K562 (cell line): ENCODE measurements at regions not wholly inside any gene's neighbourhood (a gene's known extent, or its start where the extent isn't known, plus 50 kb on each side); places are given as distances from the start of the nearest gene placed in this dataset.

Experiments used
- ATAC-seq: fragments of 200-7000 bp; cut with Tn5 transposase; 3 replicates; pipeline ENCODE4 v1.9.1; 2020; ENCODE audit warnings: moderate library complexity
- BruUV-seq: library from RNA; stranded (reverse); fragments of 400-500 nt; replicated peaks from 2 replicates; lab custom pipeline; 2021; lab: Mats Ljungman, UMichigan
- CTCF ChIA-PET: fragments of 300-600 bp; formaldehyde crosslinking; extraction: SDS; loops from one replicate; lab custom pipeline; 2021; ENCODE audit warnings: low intra/inter-chr PET ratio; lab: Yijun Ruan, JAX
- POLR2A ChIA-PET: fragments of 300-600, 350-650 bp; sonication (Branson Sonifier 250); formaldehyde crosslinking; extraction: SDS; loops from one replicate; lab custom pipeline; 2021; ENCODE audit warnings: antibody characterized with exemption, inconsistent platforms; lab: Yijun Ruan, JAX
- DNase-seq, 4 experiments: peaks; one replicate each; pipeline versions ENCODE4 v3.0.0 to v3.0.0-alpha.2; 2011 to 2018; ENCODE audit warnings: low spot score in 3 of 4, mixed read lengths in 3 of 4; ENCODE audit errors: extremely low read depth in 1 of 4
- FAIRE-seq: peaks from 2 replicates; lab custom pipeline; 2011; peaks lifted over from hg19 to GRCh38; lab: Jason Lieb, UNC
- H2AFZ ChIP-seq: 2 replicates; pipeline ENCODE4 v1.6.0; 2011; ENCODE audit warnings: low read depth, low read length, control low read depth, inconsistent platforms
- H3K27ac ChIP-seq: fragments of 200-600 bp; 3 replicates; pipeline ENCODE4 v1.8.0; 2011; ENCODE audit warnings: low read depth, mild to moderate bottlenecking, control low read depth, inconsistent platforms, low read length, moderate library complexity, mixed read lengths; ENCODE audit errors: extremely low read depth
- H3K27me3 ChIP-seq, 2 experiments: fragments of 300-600 bp in 1 of 2; 2 replicates in 1 of 2; 3 replicates in 1 of 2; pipeline versions ENCODE4 v1.6.0 to v1.8.0; 2011; ENCODE audit warnings: inconsistent platforms in 2 of 2, low read length in 2 of 2, mild to moderate bottlenecking in 1 of 2, mixed read lengths in 1 of 2, moderate library complexity in 1 of 2; ENCODE audit not compliant: control insufficient read depth in 2 of 2, insufficient read depth in 2 of 2
- H3K36me3 ChIP-seq: fragments of 300-600 bp; 3 replicates; pipeline ENCODE4 v1.8.0; 2011; ENCODE audit warnings: mild to moderate bottlenecking, low read length, inconsistent platforms; ENCODE audit not compliant: control insufficient read depth, insufficient read depth
- H3K4me1 ChIP-seq, 2 experiments: fragments of 200-600 bp in 1 of 2; replicated peaks in 1 of 2; 2 replicates in 1 of 2; 3 replicates in 1 of 2; pipeline versions ENCODE4 v1.5.1 to v1.8.0; 2011; ENCODE audit warnings: inconsistent platforms in 2 of 2, low read length in 2 of 2, mild to moderate bottlenecking in 1 of 2, mixed read lengths in 1 of 2, moderate library complexity in 1 of 2; ENCODE audit not compliant: control insufficient read depth in 2 of 2, insufficient read depth in 2 of 2
- H3K4me2 ChIP-seq: 2 replicates; pipeline ENCODE4 v1.6.1; 2011; ENCODE audit warnings: low read length, control low read depth, inconsistent platforms, mixed read lengths; ENCODE audit not compliant: insufficient read depth
- H3K4me3 ChIP-seq: fragments of 200-600 bp; sonication (generic), shearing (Covaris generic); 2 replicates; pipeline ENCODE4 v1.5.1; 2016; ENCODE audit warnings: control low read depth, inconsistent platforms
- H3K79me2 ChIP-seq: fragments of 200-600 bp; 3 replicates; pipeline ENCODE4 v1.8.0; 2011; ENCODE audit warnings: low read length, inconsistent platforms; ENCODE audit not compliant: control insufficient read depth, insufficient read depth
- H3K9ac ChIP-seq, 2 experiments: 2 replicates each; pipeline versions ENCODE4 v1.6.0 to v1.6.1; 2011; ENCODE audit warnings: low read depth in 2 of 2, low read length in 2 of 2, control low read depth in 1 of 2, inconsistent platforms in 1 of 2, mild to moderate bottlenecking in 1 of 2, mixed read lengths in 1 of 2; ENCODE audit not compliant: insufficient read depth in 1 of 2
- H3K9me1 ChIP-seq: one replicate; pipeline ENCODE4 v1.6.0; 2011; ENCODE audit warnings: inconsistent platforms, mild to moderate bottlenecking, low read length, moderate library complexity; ENCODE audit not compliant: control insufficient read depth, insufficient read depth
- H3K9me3 ChIP-seq: replicated peaks from 2 replicates; pipeline ENCODE4 v1.5.1; 2011; ENCODE audit warnings: low read depth, low read length, inconsistent platforms; ENCODE audit not compliant: control insufficient read depth, insufficient read depth
- H4K20me1 ChIP-seq: replicated peaks from 2 replicates; pipeline ENCODE4 v1.6.1; 2011; ENCODE audit warnings: low read length, inconsistent platforms, mixed read lengths; ENCODE audit not compliant: control insufficient read depth, insufficient read depth
- CC2D1A ChIP-seq: fragments of 450-650 bp; IDR thresholded peaks from 2 replicates; pipeline ENCODE4 v1.6.1; 2017; ENCODE audit warnings: mild to moderate bottlenecking
- EWSR1 ChIP-seq: fragments of 450-650 bp; IDR thresholded peaks from 2 replicates; pipeline ENCODE4 v1.6.1; 2018; ENCODE audit warnings: borderline replicate concordance, mild to moderate bottlenecking, low read depth, moderate library complexity; ENCODE audit not compliant: partially characterized antibody
- FOS ChIP-seq: IDR thresholded peaks from 3 replicates; pipeline ENCODE4 v1.6.1; 2011; ENCODE audit not compliant: insufficient read length; ENCODE audit errors: extremely low read depth
- HMG20A ChIP-seq: fragments of 450-650 bp; formaldehyde crosslinking; conservative IDR thresholded peaks from 2 replicates; pipeline ENCODE4 v1.4.0; 2020; ENCODE audit warnings: mild to moderate bottlenecking, mixed read lengths
- NFE2 ChIP-seq: IDR thresholded peaks from 2 replicates; pipeline ENCODE4 v1.6.1; 2014; ENCODE audit warnings: antibody characterized with exemption, low read depth
- NFYB ChIP-seq: IDR thresholded peaks from 2 replicates; pipeline ENCODE4 v1.6.1; 2011; ENCODE audit warnings: mild to moderate bottlenecking, moderate library complexity; ENCODE audit not compliant: insufficient read length; ENCODE audit errors: extremely low read depth
- TCFL5 ChIP-seq: fragments of 250-450 bp; sonication (Bioruptor Pico); conservative IDR thresholded peaks from 2 replicates; pipeline ENCODE4 v1.6.1; 2021; ENCODE audit warnings: mild to moderate bottlenecking, moderate library complexity, matching md5 sums
- ZNF121 ChIP-seq: sonication (generic); formaldehyde crosslinking; conservative IDR thresholded peaks from 2 replicates; pipeline ENCODE4 v1.8.0; 2022; ENCODE audit warnings: missing genetic modification reagents
- ZNF217 ChIP-seq: sonication (generic); formaldehyde crosslinking; IDR thresholded peaks from 2 replicates; pipeline ENCODE4 v1.8.0; 2022; ENCODE audit warnings: mild to moderate bottlenecking, missing genetic modification reagents
- WGBS: fragments of 100-300 bp; shearing (Covaris generic); methylation state at CpG from one replicate; pipeline ENCODE4 v1.1.6; 2016; ENCODE audit warnings: low coverage, mixed read lengths; ENCODE audit not compliant: insufficient coverage; ENCODE audit errors: missing lambda C conversion rate; 5-methylcytosine and 5-hydroxymethylcytosine counted together
- in situ Hi-C: fragments of 300-500 bp; cut with MboI; formaldehyde crosslinking; loops from 4 replicates; pipeline ENCODE4 v1.15.0; 2018; ENCODE audit warnings: inconsistent platforms, mixed read lengths
- intact Hi-C: fragments of 100-400 bp; cut with micrococcal nuclease; formaldehyde crosslinking; loops from 2 replicates; pipeline ENCODE4 v1.14.2; 2022

GRCh38 chr2:601387-601698 is 75.9 kb downstream of the TMEM18 start (continued):
- TF ChIP-seq NFE2 (no peak), HMG20A (CRISPR knock-in tag) (no peak)

GRCh38 chr2:600542-601386 is 76.4 kb downstream of the TMEM18 start:
- peak; percentile 9 to 52 (median 46) for DNase-seq
- ChIA-PET CTCF (no interaction called here), POLR2A (no interaction called here)
- H3K9me1 ChIP-seq: no peaks in the 10 kb centered on the region
- in situ Hi-C loops (no loop called here), intact Hi-C loops (no loop called here)
- H3K9ac ChIP-seq: no peak overlapping the region
- no peak overlapping the region for H3K4me3 ChIP-seq
- no peaks in the 10 kb centered on the region for H3K9me3 ChIP-seq
- H2AFZ ChIP-seq: no peak overlapping the region
- H3K4me2 ChIP-seq: no peak overlapping the region
- H4K20me1 ChIP-seq: no peaks in the 10 kb centered on the region
- H3K4me1 ChIP-seq: peaks cover 0 to under 1% of the 10 kb centered on the region in 2 experiments; a peak in 1 of 5 replicates
- WGBS: 6% methylated on average over 21 of the region's 23 CpGs
- no peaks in the 10 kb centered on the region for H3K36me3 ChIP-seq
- H3K27me3 ChIP-seq: peaks cover 23 to 66% of the 10 kb centered on the region in 2 experiments
- no TSS peak for BruUV-seq
- H3K79me2 ChIP-seq: no peaks in the 10 kb centered on the region
- TF ChIP-seq FOS (peak; percentile 4), ZNF217 (no peak), EWSR1 (no peak), NFYB (peak; percentile 67), TCFL5 (no peak), CC2D1A (0 out of 2 replicates have a peak, but pooled peaks have one; percentile 18), ZNF121 (CRISPR knock-in tag) (no peak)
- TF ChIP-seq, all 486 proteins: peak for 3
- ATAC-seq (peak; percentile 78), FAIRE-seq (no peak)
- H3K27ac ChIP-seq: no peak overlapping the region
